ENCODE measurements at regions not wholly inside any gene's neighbourhood (a gene's known extent, or its start where the extent isn't known, plus 50 kb on each side); places are given as distances from the start of the nearest gene placed in this dataset.

DNA sequence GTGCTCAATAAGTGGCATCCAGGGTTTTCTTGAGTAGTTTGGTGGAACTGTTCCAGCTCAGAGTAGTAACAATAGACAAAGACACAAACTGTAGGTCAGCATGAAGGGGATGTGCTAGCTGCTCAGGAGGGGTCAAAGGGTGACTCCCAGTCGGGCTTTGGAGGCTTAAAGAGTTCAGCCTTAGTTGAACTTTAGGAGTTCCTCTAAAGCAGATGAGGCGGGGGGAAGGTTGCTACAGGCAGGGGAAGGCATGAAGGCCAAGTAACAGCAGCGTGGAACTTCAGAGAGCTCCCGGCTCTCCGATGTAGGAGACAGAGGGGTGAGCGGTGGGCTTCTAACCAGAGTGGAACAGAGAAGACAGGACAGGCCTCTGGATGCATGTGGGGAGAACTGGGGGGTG lies 115.5 kb upstream of the CD93 start:
- no peak for DNase-seq

DNA sequence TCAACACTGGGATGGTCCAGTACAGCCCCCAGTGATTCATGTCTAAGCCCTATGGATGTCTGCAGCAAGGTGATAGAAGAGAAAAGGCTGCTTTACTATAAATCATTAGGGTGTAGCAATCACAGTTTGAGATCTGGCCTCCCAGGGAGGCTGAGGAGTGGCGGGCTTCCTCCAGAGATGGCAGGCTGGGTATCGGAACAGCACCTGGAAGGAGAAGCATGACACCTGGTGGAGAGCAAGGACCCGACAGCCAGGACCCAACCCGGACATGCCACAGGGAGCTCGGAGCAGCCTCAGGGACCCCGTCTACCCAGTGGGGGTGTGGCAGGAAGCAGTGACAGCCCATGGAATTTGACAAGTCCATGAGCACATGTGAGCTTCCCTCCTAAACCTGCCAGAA lies 114.8 kb upstream of the CD93 start:
- peak; percentile 31 for DNase-seq

DNA sequence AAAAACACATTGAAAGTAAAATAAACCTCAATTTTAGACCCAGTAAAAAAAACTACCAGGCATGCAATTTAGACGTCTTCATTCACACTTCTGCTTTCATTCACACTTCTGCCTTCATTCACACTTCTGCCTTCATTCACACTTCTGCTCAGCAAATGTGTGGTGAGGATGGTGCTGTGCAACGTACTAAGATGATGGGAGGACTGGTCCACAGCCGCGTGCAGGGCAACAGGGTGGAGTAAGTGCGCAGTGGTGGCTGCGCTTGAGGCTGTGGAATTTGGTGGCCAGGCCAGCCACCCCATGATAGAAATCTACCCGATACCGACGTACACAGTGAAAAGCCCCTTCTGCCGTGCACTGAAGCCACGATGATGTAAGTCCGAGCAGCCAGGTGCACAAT lies 114.3 kb upstream of the CD93 start:
- DNase-seq, result no peak

DNA sequence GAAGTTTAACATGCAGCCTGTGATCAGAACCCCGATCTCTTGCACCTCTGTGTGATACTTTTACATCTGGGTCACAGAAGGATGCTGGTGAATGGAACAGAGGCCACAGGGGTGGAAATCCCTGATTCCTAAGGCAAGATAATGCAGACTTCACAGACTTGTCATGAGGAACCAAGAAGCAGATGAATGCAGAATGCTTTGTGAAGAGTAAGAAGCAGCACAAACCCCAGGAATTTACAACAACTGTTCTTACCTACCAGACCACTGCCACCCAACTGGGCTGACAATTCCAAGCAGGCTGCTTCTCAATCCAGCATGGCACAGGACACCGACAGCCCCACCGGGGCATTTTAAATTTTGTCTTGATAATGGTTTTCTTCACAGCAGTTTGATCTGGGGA lies 113.2 kb upstream of the CD93 start:
- no peak for DNase-seq

DNA sequence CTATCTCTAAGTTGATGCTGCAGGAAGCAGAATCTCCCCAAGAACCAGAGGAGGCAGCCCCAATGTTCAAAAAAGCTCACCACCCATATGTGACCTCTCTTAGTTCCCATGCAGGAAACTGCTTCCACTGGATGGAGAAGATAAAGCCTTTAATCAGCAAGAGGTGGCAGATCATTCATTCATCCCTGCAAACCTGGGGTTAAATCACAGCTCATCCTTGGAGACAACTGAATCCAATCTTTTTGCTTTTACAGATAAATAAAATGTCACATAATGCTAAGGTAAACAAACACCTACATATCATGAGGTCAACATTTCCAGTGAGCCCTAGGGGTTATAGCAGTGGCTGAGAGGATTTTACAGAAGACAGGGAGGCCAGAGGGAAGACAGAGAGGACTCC lies 112.7 kb upstream of the CD93 start:
- DNase-seq, result no peak

DNA sequence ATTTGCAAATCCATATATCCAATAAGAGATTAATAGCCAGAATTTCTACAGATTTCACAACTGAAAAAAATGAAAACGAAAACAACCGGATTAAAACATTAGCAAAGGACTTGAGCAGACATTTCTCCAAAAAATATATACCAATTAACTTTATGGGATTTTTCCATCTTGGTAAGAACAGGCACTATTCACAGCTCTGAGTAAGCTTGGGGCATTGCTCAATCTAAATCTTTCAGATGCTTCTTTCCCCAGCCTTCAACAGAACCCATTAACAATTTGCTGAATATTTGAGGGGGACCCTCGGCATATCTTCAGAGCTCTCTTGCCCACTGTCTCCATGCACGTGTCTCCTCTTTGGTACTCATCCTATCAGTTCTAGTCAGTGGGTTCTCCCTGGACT lies 111.7 kb upstream of the CD93 start:
- no peak for DNase-seq

- DNase-seq, result no peak
Observed at GRCh38 chr20:23195636-23196035, 109.5 kb upstream of the CD93 start.

- DNase-seq, result no peak
Observed at GRCh38 chr20:23193801-23194384, 107.8 kb upstream of the CD93 start.

DNA sequence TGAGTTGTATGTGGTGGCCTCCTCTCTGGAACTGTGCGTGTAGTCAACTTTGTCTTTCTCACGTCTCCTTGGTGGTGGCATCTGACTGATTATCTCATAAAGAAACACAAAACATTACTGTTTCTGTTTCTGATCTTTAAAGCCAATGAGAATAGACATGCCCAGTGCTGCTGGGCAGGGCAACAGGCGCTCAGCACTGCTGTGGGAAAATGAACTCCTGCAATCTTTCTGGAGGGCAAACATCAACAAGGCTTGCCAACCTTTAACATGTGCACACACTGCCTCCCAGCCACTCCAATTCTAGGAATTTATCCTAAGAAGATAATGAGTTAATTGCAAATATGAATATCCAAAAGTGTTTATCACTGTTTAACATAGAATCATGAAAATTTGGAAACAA lies 106.3 kb upstream of the CD93 start:
- no peak for DNase-seq

GRCh38 chr20:23190557-23190956 lies 104.4 kb upstream of the CD93 start:
- DNase-seq, result no peak

- DNase-seq, result no peak
Observed at GRCh38 chr20:23189854-23190253, 103.7 kb upstream of the CD93 start.

- no peak for DNase-seq
Observed at GRCh38 chr20:23189341-23189740, 103.2 kb upstream of the CD93 start.

DNA sequence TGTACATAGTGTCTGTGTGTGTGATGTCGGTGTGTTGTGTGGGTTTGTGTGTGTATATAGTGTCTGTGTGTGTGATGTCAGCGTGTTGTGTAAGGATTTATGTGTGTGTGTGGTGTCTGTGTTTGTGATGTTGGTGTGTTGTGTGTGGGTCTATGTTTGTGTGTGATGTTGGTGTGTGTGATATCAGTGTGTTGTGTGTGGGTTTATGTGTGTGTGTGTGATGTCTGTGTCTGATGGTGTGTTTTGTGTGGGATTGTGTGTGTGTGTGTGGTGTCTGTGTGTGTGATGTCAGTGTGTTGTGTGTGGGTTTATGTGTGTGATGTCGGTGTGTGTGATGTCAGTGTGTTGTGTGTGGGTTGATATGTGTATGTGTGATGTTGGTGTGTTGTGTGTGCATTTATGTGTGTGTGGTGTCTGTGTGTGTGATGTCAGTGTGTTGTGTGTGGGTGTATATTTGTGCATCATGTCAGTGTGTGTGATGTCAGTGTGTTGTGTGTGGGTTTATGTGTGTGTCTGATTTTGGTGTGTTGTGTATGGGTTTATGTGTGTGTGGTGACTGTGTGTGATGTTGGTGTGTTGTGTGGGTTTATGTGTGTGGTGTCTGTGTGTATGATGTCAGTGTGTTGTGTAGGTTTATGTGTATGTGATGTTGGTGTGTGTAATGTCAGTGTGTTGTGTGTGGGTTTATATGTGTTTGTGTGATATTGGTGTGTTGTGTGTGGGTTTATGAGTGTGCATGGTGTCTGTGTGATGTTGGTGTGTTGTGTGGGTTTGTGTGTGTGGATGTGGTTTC lies 102.4 kb upstream of the CD93 start:
- DNase-seq, result no peak

DNA sequence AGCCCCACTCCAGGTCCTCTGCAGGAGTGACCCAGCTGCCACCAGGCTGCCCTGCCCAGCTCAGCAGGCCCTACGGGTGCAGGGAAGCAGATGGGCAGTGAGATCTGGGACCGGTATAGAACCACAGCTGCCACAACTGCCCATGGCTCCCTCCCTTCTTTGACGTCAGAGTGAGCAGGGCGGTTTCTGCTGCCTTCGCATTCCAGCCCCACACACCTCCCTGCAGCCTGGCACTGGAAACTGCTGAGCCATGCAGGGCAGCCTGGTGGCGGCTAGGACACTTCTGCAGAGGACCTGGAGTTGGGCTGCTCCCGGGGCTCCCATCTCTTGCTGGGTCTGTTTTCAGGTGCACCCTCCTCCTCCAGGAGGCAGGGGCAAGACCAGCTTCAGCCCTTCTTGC lies 101.6 kb upstream of the CD93 start:
- no peak for DNase-seq

- no peak for DNase-seq
Observed at GRCh38 chr20:23186808-23187207, 100.7 kb upstream of the CD93 start.

GRCh38 chr20:23180451-23180921 lies 94.4 kb upstream of the CD93 start:
- no peak for DNase-seq

GRCh38 chr20:23179766-23180403 lies 93.8 kb upstream of the CD93 start:
- DNase-seq, result peak; percentile 47

GRCh38 chr20:23178806-23179205 lies 92.7 kb upstream of the CD93 start:
- DNase-seq, result no peak

- no peak for DNase-seq
Observed at GRCh38 chr20:23174821-23175220, 88.7 kb upstream of the CD93 start.

GRCh38 chr20:23167431-23167830 lies 81.3 kb upstream of the CD93 start:
- DNase-seq, result peak; percentile 34

- no peak for DNase-seq
Observed at GRCh38 chr20:23166563-23166962, 80.4 kb upstream of the CD93 start.

DNA sequence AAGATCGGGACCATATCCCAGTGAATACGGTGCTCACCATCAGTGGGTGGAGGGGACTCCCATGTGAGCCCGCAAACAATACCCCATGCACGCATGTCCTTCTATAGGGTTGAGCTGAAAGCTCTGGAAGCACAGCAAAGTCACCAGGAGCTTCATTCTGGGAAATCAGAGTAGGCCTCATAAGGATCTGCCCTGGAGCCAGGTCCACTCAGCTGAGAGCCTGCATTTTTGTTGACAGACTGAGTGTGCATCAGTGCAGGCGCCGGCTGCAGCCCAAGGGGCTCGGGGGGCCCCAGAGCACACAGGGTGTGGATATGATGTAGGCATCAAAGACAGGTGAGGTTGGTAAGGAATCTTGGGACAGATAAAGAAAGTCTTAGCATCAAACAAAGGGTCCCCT lies 79.8 kb upstream of the CD93 start:
- no peak for DNase-seq

GRCh38 chr20:23165307-23165750 lies 79.2 kb upstream of the CD93 start:
- DNase-seq, result no peak

DNA sequence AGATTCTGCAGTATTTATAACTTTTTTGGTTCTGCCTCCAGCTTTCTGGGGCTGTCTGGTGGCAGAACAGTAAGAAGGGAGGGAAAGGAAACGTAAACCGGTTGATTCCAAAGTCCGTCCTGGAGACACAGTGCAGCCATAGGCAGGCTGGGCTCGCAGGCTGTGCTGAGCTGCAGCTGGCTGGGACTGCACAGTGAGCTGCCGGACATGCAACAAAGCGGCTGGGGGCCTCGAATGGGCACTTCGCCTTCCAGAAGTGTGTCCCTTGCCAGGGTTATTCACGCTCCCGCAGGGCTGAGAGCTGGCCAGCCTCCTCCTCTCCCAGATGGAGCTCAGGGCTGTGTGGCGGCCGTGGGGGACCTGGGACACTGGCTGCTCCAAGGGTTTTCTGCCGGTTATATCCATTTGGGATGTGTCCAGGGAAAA lies 78.1 kb upstream of the CD93 start:
- no peak for DNase-seq

Measured in fibroblast of skin of right quadriceps (primary cell).